NCI-H2171 (cell line): ENCODE measurements at regions not wholly inside any gene's neighbourhood (a gene's known extent, or its start where the extent isn't known, plus 50 kb on each side); places are given as distances from the start of the nearest gene placed in this dataset.

Source experiments
- DNase-seq: peaks from one replicate; lab custom pipeline; 2025; lab: John Stamatoyannopoulos, UW

- no peak for DNase-seq
These were observed 222.3 kb downstream of the BARHL2 start for GRCh38 chr1:90494748-90495282.

GRCh38 chr1:90488451-90488850 is 228.7 kb downstream of the BARHL2 start:
- DNase-seq: no peak

- DNase-seq: no peak
These were observed 230.1 kb downstream of the BARHL2 start for GRCh38 chr1:90486996-90487395.

GRCh38 chr1:90486134-90486824 is 230.8 kb downstream of the BARHL2 start:
- no peak for DNase-seq

GRCh38 chr1:90480271-90480835 is 236.7 kb downstream of the BARHL2 start:
- DNase-seq: no peak

GRCh38 chr1:90476994-90477393 is 240.1 kb downstream of the BARHL2 start:
- no peak for DNase-seq

- DNase-seq: no peak
These were observed 240.7 kb downstream of the BARHL2 start for GRCh38 chr1:90476411-90476810.

GRCh38 chr1:90475631-90476030 is 241.5 kb downstream of the BARHL2 start:
- DNase-seq: no peak

GRCh38 chr1:90474731-90475130 is 242.4 kb downstream of the BARHL2 start:
- DNase-seq: no peak

GRCh38 chr1:90474158-90474557 is 242.9 kb downstream of the BARHL2 start:
- no peak for DNase-seq

GRCh38 chr1:90472775-90473174 is 244.3 kb downstream of the BARHL2 start:
- no peak for DNase-seq

- no peak for DNase-seq
These were observed 257.5 kb downstream of the BARHL2 start for GRCh38 chr1:90459570-90459969.

- no peak for DNase-seq
These were observed 259.1 kb downstream of the BARHL2 start for GRCh38 chr1:90457985-90458384.

GRCh38 chr1:90452491-90452890 is 264.6 kb downstream of the BARHL2 start:
- no peak for DNase-seq

- no peak for DNase-seq
These were observed 273.7 kb downstream of the BARHL2 start for GRCh38 chr1:90443354-90443753.

- no peak for DNase-seq
These were observed 281.8 kb downstream of the BARHL2 start for GRCh38 chr1:90435351-90435750.

- no peak for DNase-seq
These were observed 282.6 kb downstream of the BARHL2 start for GRCh38 chr1:90434460-90434859.

- no peak for DNase-seq
These were observed 300.0 kb downstream of the BARHL2 start for GRCh38 chr1:90417126-90417525.

GRCh38 chr1:90414201-90414600 is 302.9 kb downstream of the BARHL2 start:
- DNase-seq: no peak

- DNase-seq: no peak
These were observed 303.6 kb downstream of the BARHL2 start for GRCh38 chr1:90413519-90413918.

GRCh38 chr1:90412563-90412962 is 304.5 kb downstream of the BARHL2 start:
- DNase-seq: no peak

GRCh38 chr1:90411185-90411584 is 305.9 kb downstream of the BARHL2 start:
- no peak for DNase-seq

- no peak for DNase-seq
These were observed 309.4 kb downstream of the BARHL2 start for GRCh38 chr1:90407737-90408136.

- DNase-seq: no peak
These were observed 311.4 kb downstream of the BARHL2 start for GRCh38 chr1:90405726-90406125.
